MG63 (cell line): ENCODE measurements at regions not wholly inside any gene's neighbourhood (a gene's known extent, or its start where the extent isn't known, plus 50 kb on each side); places are given as distances from the start of the nearest gene placed in this dataset.
"Not testable (repeated sequence)": the region's sequence is repeated elsewhere in the genome, so short reads cannot be mapped to it uniquely, and the experiment has no call there.

Experiments
- DNase-seq: peaks from one replicate; pipeline ENCODE4 v3.0.0-alpha.2; 2020
- H3K27me3 ChIP-seq: fragments of 250-450 bp; sonication (Bioruptor Pico); 2 replicates; pipeline ENCODE4 v1.5.1; 2020; ENCODE audit warnings: mild to moderate bottlenecking, moderate library complexity
- H3K36me3 ChIP-seq: fragments of 250-450 bp; sonication (Bioruptor Pico); 2 replicates; pipeline ENCODE4 v1.5.1; 2020; ENCODE audit warnings: mild to moderate bottlenecking, moderate library complexity
- H3K4me3 ChIP-seq: fragments of 250-450 bp; sonication (Bioruptor Pico); 2 replicates; pipeline ENCODE4 v1.5.1; 2020; ENCODE audit warnings: mild to moderate bottlenecking, moderate library complexity
- H3K9me3 ChIP-seq: fragments of 250-450 bp; sonication (Bioruptor Pico); 2 replicates; pipeline ENCODE4 v1.5.1; 2020; ENCODE audit warnings: mild to moderate bottlenecking, moderate library complexity

GRCh38 chr6:168177103-168177891 lies 98.3 kb upstream of the FRMD1 start:
- no peaks in the 10 kb centered on the region for H3K9me3 ChIP-seq
- DNase-seq, result no peak
- no peaks in the 10 kb centered on the region for H3K36me3 ChIP-seq
- no peaks in the 10 kb centered on the region for H3K27me3 ChIP-seq
- no peak overlapping the region for H3K4me3 ChIP-seq

- no peak for DNase-seq
- Histone ChIP-seq H3K9me3 (no peaks in the 10 kb centered on the region), H3K36me3 (no peaks in the 10 kb centered on the region), H3K27me3 (no peaks in the 10 kb centered on the region), H3K4me3 (no peak overlapping the region)
Measured at GRCh38 chr6:168171673-168172353, 92.8 kb upstream of the FRMD1 start.

GRCh38 chr6:168170841-168171601 lies 92.0 kb upstream of the FRMD1 start:
- H3K4me3 ChIP-seq, result no peak overlapping the region
- H3K9me3 ChIP-seq, result no peaks in the 10 kb centered on the region
- no peaks in the 10 kb centered on the region for H3K27me3 ChIP-seq
- no peaks in the 10 kb centered on the region for H3K36me3 ChIP-seq
- no peak for DNase-seq

- H3K9me3 ChIP-seq, result no peaks in the 10 kb centered on the region
- H3K27me3 ChIP-seq, result no peaks in the 10 kb centered on the region
- H3K4me3 ChIP-seq, result no peak overlapping the region
- H3K36me3 ChIP-seq, result no peaks in the 10 kb centered on the region
- DNase-seq, result no peak
Measured at GRCh38 chr6:168169624-168170023, 90.6 kb upstream of the FRMD1 start.

GRCh38 chr6:168168936-168169335 lies 89.9 kb upstream of the FRMD1 start:
- DNase-seq, H3K9me3 ChIP-seq, H3K27me3 ChIP-seq, H3K4me3 ChIP-seq, H3K36me3 ChIP-seq: not testable (repeated sequence)

GRCh38 chr6:168168330-168168729 lies 89.3 kb upstream of the FRMD1 start:
- not testable (repeated sequence) for H3K27me3 ChIP-seq, DNase-seq, H3K9me3 ChIP-seq, H3K4me3 ChIP-seq, H3K36me3 ChIP-seq

- Histone ChIP-seq H3K4me3 (no peak overlapping the region), H3K36me3 (no peaks in the 10 kb centered on the region), H3K27me3 (no peaks in the 10 kb centered on the region), H3K9me3 (no peaks in the 10 kb centered on the region)
- DNase-seq, result no peak
Measured at GRCh38 chr6:168167431-168168315, 88.7 kb upstream of the FRMD1 start.

GRCh38 chr6:168166627-168167026 lies 87.6 kb upstream of the FRMD1 start:
- Histone ChIP-seq H3K27me3 (no peaks in the 10 kb centered on the region), H3K36me3 (no peaks in the 10 kb centered on the region), H3K9me3 (no peaks in the 10 kb centered on the region), H3K4me3 (no peak overlapping the region)
- DNase-seq, result no peak

GRCh38 chr6:168165891-168166290 lies 86.9 kb upstream of the FRMD1 start:
- H3K4me3 ChIP-seq, result no peak overlapping the region
- H3K9me3 ChIP-seq, result no peaks in the 10 kb centered on the region
- H3K27me3 ChIP-seq, result no peaks in the 10 kb centered on the region
- DNase-seq, result no peak
- no peaks in the 10 kb centered on the region for H3K36me3 ChIP-seq

- H3K4me3 ChIP-seq, result no peak overlapping the region
- H3K9me3 ChIP-seq, result no peaks in the 10 kb centered on the region
- H3K36me3 ChIP-seq, result no peaks in the 10 kb centered on the region
- no peaks in the 10 kb centered on the region for H3K27me3 ChIP-seq
- peak; percentile 18 for DNase-seq
Measured at GRCh38 chr6:168165373-168165772, 86.4 kb upstream of the FRMD1 start.

GRCh38 chr6:168164462-168165061 lies 85.5 kb upstream of the FRMD1 start:
- Histone ChIP-seq H3K27me3 (no peaks in the 10 kb centered on the region), H3K4me3 (no peak overlapping the region), H3K9me3 (no peaks in the 10 kb centered on the region), H3K36me3 (no peaks in the 10 kb centered on the region)
- DNase-seq, result no peak

- H3K4me3 ChIP-seq, result no peak overlapping the region
- DNase-seq, result no peak
Measured at GRCh38 chr6:168163096-168163731, 84.2 kb upstream of the FRMD1 start.

GRCh38 chr6:168162366-168162765 lies 83.4 kb upstream of the FRMD1 start:
- H3K9me3 ChIP-seq, result no peaks in the 10 kb centered on the region
- H3K36me3 ChIP-seq, result no peaks in the 10 kb centered on the region
- DNase-seq, result no peak
- H3K4me3 ChIP-seq, result no peak overlapping the region
- no peaks in the 10 kb centered on the region for H3K27me3 ChIP-seq

More at GRCh38 chr6:168163096-168163731, 84.2 kb upstream of the FRMD1 start:
- no peaks in the 10 kb centered on the region for H3K9me3 ChIP-seq
- no peaks in the 10 kb centered on the region for H3K27me3 ChIP-seq
- no peaks in the 10 kb centered on the region for H3K36me3 ChIP-seq

GRCh38 chr6:168161371-168161750 lies 82.3 kb upstream of the FRMD1 start:
- no peak for DNase-seq
- H3K4me3 ChIP-seq, result no peak overlapping the region
- no peaks in the 10 kb centered on the region for H3K27me3 ChIP-seq
- H3K36me3 ChIP-seq, result no peaks in the 10 kb centered on the region
- H3K9me3 ChIP-seq, result no peaks in the 10 kb centered on the region

GRCh38 chr6:168160506-168161370 lies 81.7 kb upstream of the FRMD1 start:
- H3K4me3 ChIP-seq, result no peak overlapping the region
- no peaks in the 10 kb centered on the region for H3K27me3 ChIP-seq
- no peaks in the 10 kb centered on the region for H3K9me3 ChIP-seq
- no peak for DNase-seq
- H3K36me3 ChIP-seq, result no peaks in the 10 kb centered on the region
